Erythroblast (primary cell): ENCODE measurements at regions not wholly inside any gene's neighbourhood (a gene's known extent, or its start where the extent isn't known, plus 50 kb on each side); places are given as distances from the start of the nearest gene placed in this dataset.

ENCODE experiments used
- GATA1 ChIP-seq: IDR thresholded peaks from 2 replicates; pipeline ENCODE4 v1.6.1; 2011; ENCODE audit warnings: low read depth, mild to moderate bottlenecking, control low read depth, low read length, moderate library complexity
- POLR2A ChIP-seq: IDR thresholded peaks from 2 replicates; pipeline ENCODE4 v1.6.1; 2011; ENCODE audit warnings: mild to moderate bottlenecking, low read length

GRCh38 chr22:48403521-48404403 is 1423.9 kb downstream of the BRD1 start:
- TF ChIP-seq POLR2A = no peak
- no peak for TF ChIP-seq GATA1
